GM20431 (cell line): ENCODE measurements at regions not wholly inside any gene's neighbourhood (a gene's known extent, or its start where the extent isn't known, plus 50 kb on each side); places are given as distances from the start of the nearest gene placed in this dataset.

Source experiments
- in situ Hi-C: fragments of 300-500 bp; cut with MseI, MboI; formaldehyde crosslinking; loops from one replicate; pipeline ENCODE4 v1.15.0; 2020; ENCODE audit warnings: low sequenced_read_pairs; ENCODE audit not compliant: unreplicated experiment

DNA sequence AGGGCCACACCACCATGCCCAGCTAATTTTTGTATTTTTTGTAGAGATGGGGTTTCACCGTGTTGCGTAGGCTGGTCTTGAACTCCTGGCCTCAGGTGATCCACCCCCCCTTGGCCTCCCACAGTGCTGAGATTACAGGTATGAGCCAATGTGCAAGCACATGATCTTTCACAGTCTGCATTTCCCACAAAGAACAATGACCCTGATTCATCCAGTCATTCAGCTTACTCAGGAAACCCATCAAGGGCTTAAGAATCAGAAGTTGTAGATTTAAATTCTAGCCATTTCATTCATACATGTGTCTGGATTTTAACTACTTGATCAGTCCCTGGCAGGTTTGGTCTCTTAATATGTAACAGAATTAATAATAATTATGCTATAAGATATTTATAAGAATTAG lies 2065.7 kb downstream of the MRPL39 start:
- in situ Hi-C loops, result no loop called here

DNA sequence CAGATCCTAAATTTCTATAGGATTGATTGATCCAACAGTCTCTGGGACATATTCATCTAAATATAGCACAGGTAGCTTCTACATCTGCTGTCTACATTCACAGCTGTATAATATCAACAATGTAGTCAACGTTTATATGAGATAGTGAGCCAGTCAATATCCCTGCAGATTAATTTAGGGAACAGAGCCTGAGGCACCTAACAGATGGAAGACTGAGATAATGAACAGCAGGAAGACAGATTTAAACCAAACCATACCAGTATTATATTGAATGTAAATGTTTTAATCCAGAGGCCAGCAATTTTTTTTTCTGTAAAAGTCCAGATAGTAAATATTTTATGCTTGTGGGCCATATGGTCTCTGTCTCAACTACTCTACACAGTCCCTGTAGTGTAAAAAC lies 2072.4 kb downstream of the MRPL39 start:
- in situ Hi-C loops, result no loop called here

DNA sequence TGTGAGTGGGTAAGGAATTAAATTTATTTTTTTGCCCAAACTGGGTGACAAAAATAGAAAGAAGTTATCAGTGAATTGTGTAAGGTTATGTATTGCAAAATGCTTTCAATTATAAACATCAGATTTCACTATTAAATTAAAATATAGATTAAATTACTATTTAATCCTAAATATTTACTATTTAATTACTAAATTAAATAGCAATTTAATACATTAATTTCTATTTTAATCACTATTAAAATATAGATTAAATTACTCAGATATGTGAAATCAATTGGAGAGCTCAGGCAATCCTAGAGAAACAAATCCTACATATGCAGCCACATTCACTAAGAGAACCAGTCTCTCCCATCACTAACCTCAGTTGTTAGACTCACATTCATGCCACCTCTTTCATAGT lies 2075.8 kb downstream of the MRPL39 start:
- in situ Hi-C loops, result no loop called here

DNA sequence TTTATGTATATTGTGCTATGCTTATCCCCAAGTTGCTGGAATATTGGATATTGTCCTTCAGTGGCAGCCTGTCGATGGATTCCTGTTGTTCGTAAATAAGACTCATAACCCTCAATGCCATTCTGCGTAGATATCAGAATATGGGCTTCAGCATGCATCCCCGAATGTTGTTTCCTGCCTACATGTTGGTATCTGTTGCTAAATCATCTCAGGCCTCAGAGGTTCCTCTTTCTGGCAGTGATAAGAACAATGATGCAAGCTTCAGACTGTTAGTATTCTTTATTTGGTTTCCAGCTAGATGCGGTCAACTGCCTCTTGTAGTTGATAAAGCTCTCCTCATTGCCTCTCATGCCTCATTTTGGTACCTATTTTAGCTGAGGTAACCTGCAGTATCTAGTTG lies 2082.6 kb downstream of the MRPL39 start:
- in situ Hi-C loops, result no loop called here

DNA sequence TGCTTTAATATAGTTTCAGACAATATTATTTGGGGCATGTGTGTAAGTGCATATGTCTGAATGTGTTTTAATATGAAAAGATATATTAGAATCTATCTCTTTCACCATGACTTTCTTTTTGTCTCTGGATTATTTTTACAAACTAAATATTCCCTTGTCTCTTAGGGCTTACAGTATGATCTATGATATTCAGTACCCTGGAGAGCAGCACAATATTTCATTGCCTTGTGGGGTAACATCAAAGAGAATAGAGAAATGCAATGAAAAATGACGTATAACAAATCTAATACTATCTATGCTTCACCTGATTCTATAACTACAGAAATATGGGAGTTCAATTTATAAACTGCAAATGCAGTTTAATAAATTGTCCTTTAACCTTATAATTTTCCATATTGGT lies 2084.5 kb downstream of the MRPL39 start:
- in situ Hi-C loops, result no loop called here

DNA sequence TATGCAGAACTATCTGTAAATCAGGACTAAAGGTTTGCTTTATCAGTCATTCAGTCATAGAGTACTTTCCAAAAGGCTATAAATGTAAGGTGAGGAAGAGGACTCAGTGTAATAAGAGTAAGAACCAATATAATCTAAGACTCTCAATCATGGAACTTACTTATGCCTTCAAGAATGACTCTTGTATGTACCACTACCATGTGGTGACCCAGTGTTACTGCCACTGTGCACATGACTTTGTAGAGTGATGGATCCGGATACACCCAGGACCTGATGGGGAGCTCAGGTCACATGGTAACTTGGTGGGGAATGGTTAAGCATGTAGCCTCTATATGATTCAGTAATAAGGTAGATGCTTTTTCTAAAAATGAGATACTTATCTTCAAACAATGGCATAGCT lies 2099.8 kb downstream of the MRPL39 start:
- in situ Hi-C loops, result no loop called here

DNA sequence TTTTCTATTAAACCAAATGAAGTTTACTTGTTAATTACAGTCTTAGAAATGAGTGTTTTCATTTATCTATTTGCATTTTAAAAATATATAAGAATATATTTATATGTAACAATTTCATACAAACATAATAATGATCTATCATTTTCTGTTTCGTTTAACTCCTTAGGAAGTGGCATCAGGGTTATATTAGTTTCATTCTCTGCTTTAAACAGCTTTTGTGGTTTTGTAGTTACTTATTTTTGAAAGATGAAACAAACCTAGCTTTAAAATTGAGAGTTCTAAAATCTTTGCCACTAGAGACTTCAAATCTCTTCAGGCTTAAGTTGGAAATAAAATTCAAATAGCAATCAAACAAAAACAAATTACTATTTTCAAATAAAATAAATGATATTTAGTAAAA lies 2110.6 kb downstream of the MRPL39 start:
- in situ Hi-C loops, result no loop called here

DNA sequence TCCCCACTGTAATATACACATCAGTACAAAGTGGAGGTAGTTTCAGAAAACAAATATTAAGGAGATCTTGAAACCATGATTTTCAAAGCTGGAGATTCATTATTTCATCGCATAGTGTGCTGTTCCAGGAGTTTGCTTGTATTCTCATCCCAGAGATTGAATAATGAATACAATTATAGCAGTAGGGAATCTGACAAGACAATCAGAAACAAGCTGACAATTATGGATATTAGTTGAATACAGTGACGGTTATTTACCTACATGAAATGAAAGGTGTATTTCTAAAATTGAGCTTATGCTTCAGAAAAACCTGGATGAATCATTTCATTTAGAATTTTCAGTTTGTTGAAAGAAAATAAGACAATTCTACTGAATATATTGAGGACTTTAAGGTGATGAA lies 2119.0 kb downstream of the MRPL39 start:
- in situ Hi-C loops, result no loop called here

DNA sequence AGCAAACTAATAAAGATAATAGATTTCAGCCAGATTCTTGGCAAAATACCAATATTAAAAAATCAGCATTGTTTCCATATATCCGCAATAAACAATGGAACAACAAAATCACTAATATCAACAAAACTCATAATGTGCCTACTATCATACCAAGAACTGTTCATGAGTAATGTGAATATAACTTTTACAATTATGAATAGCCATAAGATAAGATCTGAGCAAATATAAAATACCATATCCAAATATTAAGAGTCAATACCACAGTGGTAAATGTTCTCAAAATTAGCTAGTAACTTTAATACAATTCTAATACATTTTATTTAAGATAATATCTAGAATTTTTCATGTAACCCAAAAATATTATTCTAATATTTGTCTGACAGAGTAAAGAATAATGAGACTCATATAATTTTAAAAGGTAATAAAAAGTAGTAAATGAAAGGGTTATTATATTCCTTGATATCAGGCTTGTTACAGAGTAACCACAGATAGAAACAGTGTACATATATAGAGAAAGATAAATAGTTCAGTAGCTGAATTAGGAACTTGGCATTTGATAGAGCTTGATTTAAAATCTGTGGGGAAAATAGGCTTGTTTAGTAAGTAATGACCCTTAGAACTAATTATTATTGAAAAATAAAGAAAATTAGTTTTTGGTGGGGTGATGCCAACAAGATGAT lies 2126.6 kb downstream of the MRPL39 start:
- in situ Hi-C loops, result no loop called here

DNA sequence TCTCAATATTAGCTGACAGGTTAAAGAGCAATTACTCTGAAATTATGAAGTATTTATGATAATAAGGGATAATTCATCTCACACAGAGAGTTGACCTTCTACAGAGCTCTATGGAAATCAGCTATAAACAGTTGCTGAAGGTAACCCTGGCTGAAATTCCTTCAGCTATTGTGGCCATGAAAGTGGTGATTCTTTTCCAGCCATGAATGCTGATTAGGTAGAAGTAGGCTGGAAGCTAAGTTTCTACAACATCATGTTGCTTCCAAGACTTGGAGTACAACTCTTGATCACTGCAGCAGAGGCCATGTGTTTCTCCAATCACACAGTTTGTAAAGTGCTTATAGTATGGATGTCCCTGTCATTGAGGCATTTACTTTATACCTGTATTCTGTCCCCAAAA lies 2128.9 kb downstream of the MRPL39 start:
- in situ Hi-C loops, result no loop called here

DNA sequence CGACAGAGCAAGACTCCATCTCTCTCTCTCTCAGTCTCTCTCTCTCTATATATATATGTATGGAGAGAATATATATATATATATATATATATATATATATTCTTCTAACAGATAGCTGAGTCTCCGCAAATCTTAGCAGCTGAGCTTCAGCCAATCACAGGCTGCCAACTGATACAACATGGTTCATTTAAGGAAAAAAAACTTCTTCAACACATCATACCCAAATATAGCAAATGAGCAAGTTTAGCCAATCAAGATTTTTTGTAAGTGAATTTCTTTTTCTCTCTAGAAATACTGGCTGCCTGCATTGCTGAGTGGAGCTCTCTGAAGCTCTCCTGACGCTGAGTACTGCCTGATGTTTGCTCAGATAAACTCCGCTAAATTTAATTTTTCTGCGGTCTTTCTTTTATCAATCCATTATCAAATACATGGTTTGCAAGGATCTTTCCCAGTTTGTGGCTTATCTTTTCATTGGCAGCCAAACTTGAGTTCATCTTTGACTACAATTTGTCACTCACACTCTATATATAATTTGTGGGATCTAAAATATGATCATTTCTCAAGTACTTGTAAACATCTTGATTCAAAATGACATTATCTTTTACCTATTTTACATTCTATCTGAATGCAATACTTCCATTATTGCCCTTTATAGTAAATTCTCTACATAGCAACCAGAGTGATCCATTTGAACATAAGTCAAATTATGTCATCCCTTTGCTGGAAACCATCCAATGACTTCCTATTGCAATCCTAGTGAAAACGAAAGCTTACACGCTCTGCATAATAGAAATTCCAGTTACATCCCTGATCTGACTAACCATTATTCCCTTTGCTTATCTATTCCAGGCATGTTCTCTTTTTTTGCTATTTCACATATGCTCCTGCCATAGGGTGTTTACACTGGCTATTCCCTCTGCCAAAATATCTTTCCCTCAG lies 2131.7 kb downstream of the MRPL39 start:
- in situ Hi-C loops, result no loop called here

DNA sequence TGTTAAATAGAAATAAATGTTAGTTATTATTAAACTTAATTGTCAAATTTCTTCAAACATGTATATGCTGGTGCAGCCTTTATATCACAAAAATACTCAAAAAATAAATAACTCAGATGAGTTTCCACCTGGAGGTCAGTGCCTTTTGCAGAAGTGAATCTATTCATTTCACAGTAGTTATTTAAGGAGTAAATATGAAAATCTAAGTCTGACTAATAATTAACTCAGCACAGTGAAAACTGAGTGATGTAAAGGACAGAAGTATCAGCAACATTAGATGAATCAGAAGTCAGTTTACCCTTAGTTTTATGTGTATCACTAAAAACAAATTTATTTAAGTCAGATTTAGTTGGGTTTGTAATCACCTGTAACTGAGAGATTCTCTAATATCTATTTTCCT lies 2135.4 kb downstream of the MRPL39 start:
- in situ Hi-C loops, result no loop called here

DNA sequence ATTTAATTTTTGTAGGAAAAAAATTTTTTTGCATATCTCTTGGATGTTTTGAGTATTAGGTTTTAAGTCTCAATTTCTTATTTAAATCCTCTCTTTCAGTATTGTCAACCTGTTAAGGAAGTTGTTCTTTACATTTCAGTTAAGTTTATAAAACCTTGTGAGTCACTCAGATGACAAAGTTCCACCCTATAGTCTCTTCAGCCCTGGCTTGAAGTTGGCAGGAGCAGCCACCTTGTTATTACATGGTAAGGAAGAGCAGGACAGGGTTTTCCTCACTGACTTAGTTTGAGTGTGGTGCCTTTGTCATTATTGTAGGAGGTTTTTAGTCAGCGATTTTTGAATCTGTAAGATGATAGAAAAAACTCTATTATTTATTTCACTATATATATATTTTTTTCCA lies 2143.9 kb downstream of the MRPL39 start:
- in situ Hi-C loops, result no loop called here

DNA sequence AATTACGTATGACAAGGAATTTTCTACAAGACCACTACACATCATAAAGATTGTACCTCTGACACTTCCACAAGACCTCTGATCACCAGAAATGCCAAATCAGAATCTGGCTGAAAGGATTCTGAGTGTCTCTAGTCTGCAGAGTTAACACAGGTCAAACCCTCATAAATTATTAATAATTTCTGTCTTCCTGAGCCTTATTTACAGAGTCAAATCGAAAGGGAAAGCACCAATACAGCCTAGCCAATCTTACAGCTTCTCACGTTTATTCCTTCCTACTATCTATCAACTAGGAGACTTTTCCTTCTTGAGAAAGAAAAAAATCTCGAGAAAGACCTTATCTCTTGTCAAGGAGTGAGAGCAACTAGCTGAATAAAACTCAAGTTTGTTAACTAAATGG lies 2151.6 kb downstream of the MRPL39 start:
- in situ Hi-C loops, result no loop called here

DNA sequence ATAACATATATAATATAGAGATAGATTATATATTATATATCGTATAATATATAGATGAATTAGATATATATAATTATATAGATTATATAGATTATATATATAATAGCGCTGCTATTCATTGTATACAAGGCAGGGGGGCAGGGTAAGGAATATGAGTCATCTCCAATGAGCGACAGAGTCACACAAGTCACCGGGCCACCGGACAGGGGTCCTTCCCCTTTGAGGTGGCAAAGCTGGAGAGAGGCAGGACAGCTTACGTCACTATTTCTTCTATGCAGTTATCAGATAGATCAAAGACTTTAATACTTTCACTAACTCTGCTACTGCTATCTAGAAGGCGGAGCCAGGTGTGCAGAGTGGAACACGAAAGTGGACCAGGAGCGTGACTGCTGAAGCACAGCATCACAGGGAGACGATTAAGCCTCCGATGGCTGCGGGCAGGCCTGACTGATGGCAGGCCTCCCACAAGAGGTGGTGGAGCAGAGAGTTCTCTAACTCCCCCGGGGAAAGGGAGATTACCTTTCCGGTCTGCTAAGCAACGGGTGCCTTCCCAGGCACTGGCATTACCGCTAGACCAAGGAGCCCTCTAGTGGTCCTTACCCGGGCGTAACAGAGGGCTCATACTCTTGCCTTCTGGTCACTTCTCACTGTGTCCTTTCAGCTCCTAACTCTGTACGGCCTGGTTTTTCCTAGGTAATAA lies 2154.7 kb downstream of the MRPL39 start:
- in situ Hi-C loops, result no loop called here

DNA sequence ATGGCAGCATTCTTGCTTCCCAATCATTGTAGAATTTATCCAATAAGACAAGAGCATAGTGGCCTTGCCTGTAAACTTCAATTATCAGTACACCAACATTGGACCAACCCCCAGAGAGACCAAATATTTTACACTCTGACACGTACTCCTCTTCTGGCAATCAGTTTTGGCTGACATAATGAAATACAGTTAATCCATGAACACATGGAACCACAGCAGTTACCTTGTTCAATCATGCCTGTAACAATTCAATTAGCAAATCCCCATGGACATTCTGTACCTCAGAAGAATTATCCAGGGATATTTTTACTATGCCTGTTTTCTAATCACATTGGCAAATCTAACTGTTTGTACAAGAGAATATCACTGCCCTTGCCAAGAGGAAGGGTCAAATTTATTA lies 2162.0 kb downstream of the MRPL39 start:
- in situ Hi-C loops, result no loop called here

DNA sequence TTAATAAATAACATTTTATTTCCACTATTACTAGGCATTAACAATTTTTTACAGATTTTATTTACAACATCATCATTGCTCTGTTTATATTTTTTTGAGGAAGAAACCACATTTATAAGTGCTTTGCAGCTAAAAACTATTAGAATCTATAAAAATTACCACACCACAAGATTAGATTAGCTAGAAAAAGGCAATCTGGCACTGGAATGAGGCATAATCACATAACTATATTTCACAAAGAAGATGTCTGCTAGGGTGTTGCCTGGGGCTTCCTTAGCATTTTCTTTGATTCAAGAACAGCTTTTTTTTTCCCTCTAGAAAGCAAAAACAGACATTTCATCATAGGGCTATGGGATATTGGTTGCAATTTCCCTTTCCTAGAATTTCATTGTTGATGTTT lies 2169.2 kb downstream of the MRPL39 start:
- in situ Hi-C loops, result no loop called here

DNA sequence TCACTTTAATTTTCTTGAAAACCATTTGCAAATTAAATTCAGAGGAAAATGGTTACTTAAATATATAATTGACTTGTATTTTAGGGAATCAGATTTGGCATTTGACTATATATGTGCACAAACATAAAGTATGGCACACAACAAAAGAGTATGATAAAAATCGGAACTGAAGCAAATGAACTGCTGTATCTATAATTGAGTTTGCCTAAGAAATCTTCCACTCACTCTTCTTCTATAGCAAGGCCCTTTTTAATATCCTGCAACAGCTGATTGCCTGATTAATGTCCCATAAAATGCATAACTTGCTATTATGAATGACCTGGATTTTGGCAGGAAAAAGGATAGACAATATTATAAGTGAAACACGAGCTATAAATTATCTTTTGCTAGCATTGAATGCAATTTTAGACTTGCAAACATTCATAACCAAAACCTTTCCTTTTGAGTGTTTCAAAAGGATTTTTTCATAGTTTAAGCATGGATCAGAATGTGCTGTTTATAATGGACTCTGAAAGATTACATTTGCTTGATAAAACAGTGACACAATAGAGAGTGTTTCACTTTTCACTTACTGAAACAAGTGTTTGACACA lies 2204.3 kb downstream of the MRPL39 start:
- in situ Hi-C loops, result no loop called here

DNA sequence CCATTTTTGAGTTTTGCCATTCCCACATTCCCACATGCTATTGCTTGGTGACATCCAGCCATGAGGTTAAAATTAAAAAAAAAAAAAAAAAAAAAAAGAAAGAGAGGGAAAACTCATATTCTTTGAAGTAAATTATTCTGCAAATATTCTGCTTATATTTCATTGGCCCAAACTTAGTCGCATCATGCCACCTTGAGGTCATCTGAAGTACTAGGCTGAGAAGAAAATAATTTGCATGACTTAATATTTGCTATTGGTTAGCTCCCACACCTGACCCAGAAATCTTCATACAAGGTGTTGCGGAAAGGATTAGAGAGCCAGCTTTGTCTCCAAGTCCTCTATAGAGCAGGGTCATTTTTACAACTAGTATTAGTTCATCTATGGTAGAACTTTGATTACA lies 2206.0 kb downstream of the MRPL39 start:
- in situ Hi-C loops, result no loop called here

DNA sequence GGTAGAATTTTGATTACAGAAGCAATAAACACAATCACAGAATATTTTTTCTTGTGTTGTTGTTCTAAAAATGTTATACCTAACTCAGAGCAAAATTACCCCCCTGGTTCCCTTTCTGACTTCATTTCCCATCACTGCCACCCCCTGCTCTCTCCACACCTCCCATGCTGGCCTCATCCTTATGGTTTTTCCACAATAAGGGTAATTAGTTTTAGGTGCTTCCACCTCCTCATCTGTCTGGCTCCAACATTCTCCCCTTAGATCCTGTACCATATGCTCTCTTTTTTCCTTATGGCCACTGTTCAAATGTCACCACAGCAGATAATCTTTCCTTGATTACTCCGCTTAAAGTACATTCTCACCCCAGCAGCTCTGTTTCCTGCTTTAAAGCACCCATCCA lies 2208.6 kb downstream of the MRPL39 start:
- in situ Hi-C loops, result no loop called here

DNA sequence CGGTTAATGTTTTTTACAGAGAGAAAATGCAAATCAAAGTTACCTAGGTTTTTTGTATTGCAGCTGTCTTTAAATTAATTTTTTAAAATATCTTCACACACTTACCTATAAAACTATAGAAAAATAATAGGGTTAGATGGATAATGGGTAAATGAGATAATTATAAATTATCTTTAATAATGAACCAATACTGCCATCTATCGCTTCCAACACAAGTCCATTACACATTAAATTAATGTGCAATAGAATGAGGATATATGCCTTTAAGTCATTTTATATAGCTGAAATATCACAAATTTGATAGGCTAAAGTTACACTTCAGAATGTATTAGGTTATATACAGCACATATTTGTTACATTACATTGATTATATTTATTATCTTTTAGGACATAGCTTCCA lies 2212.8 kb downstream of the MRPL39 start:
- in situ Hi-C loops, result no loop called here
